Psoas muscle (tissue), 7 donors: ENCODE measurements at regions not wholly inside any gene's neighbourhood (a gene's known extent, or its start where the extent isn't known, plus 50 kb on each side); places are given as distances from the start of the nearest gene placed in this dataset.

Experiments used
- ATAC-seq, 4 donors: fragments of 200-7000 bp; cut with Tn5 transposase; one replicate each; pipeline ENCODE4 v1.9.1; 2020; ENCODE audit warnings: moderate library complexity in 3 of 4, mild to moderate bottlenecking in 2 of 4
- DNase-seq, 2 donors: peaks; one replicate each; pipeline ENCODE4 v3.0.0-alpha.2; 2020
- H3K27ac ChIP-seq: fragments of 200-600 bp; one replicate; pipeline ENCODE4 v1.8.0; 2022
- H3K27me3 ChIP-seq, 3 donors: fragments of 200-600 bp in 1 of 3; one replicate each; pipeline versions ENCODE4 v1.6.1 to v1.8.0; 2013 to 2022; ENCODE audit warnings: low read length in 2 of 3, mild to moderate bottlenecking in 2 of 3, moderate library complexity in 1 of 3; ENCODE audit not compliant: insufficient read depth in 3 of 3
- H3K36me3 ChIP-seq, 2 donors: fragments of 200-600 bp in 1 of 2; one replicate each; pipeline versions ENCODE4 v1.6.1 to v1.8.0; 2013 to 2022; ENCODE audit warnings: low read depth in 1 of 2, mild to moderate bottlenecking in 1 of 2, moderate library complexity in 1 of 2; ENCODE audit not compliant: insufficient read depth in 1 of 2
- H3K4me1 ChIP-seq: fragments of 200-600 bp; one replicate; pipeline ENCODE4 v1.8.0; 2022
- H3K4me3 ChIP-seq: fragments of 200-600 bp; one replicate; pipeline ENCODE4 v1.8.0; 2022; ENCODE audit warnings: mild to moderate bottlenecking
- H3K9me3 ChIP-seq: fragments of 200-600 bp; one replicate; pipeline ENCODE4 v1.8.0; 2022
- CTCF ChIP-seq: fragments of 200-600 bp; IDR thresholded peaks from one replicate; pipeline ENCODE4 v1.8.0; 2022; ENCODE audit warnings: antibody characterized with exemption
- WGBS, 3 donors: extraction: QIAGEN DNeasy Blood & Tissue Kit; methylation state at CpG; one replicate each; pipeline versions ENCODE4 v1.1.6 to v1.1.7; 2013; 5-methylcytosine and 5-hydroxymethylcytosine counted together
- intact Hi-C, 2 donors: fragments of 100-400 bp; cut with DNase I; formaldehyde crosslinking; loops; one replicate each; pipeline versions ENCODE4 v1.11.0 to v1.14.2; 2022
- donor health status: healthy with polysubstance abuse.
- donor health status: DM: no; HTN: no; CAD: no; lungs with moderate emphysema.
- donor health status: Bipolar disorder and iron deficiency.
- donor health status: healthy.
- donor health status: DM: yes; HTN: yes; CAD: no.
- donor health status: DM: no; HTN: no; CAD: no.
- donor health status: DM: yes; HTN: yes; CAD: no.

DNA sequence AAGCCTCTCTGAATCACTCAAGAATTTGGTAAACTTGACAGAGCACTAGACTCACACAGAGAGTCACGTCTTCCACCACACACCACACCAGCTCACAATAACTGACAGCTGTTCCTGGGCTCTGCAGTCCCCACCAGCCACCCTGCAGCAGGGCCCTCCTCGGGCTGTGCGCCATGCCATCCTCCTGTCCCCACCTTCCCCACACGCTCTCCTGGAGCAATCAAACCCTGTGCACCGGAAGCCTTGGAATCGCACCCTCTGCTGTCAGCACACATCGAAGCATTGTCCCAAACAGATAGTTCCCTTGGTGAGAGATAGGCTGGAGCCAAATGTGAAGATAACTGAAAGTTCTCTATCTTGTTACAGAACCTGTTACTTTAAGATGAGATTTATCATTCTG, 191.0 kb downstream of the TBXT start:
- Histone ChIP-seq H3K4me3 (no peak overlapping the region), H3K27ac (no peak overlapping the region), H3K4me1 (no peaks in the 10 kb centered on the region), H3K27me3 (peaks cover 0 to 6% (median 0%) of the 10 kb centered on the region in 3 donors), H3K36me3 (no peaks in the 10 kb centered on the region), H3K9me3 (no peaks in the 10 kb centered on the region)
- no peak for DNase-seq
- 80 to 85% (median 81%) methylated on average over 7 of the region's 7 CpGs for WGBS, 3 donors
- intact Hi-C loops: no loop called here
- no peak for TF ChIP-seq CTCF
- ATAC-seq: no peak

DNA sequence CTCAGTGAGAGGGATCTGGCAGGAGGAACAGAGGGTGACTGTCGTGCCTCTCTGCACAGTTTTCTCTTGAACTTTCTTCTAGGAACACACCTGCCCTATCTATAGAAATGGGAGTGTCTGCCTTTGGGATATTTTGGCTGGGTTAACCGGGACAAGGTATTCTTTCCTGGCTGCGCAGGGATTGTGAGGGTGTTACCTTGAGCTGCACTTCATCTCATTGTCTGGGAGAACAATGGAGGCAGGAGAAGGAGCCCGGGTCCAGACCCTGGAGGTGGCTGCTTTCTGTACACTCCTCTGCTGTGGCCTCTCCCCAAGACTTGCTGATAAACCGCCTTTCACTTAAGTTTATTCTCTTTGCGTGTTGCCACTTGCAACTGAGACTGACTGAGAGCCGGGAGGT, 192.8 kb downstream of the TBXT start:
- H3K36me3 ChIP-seq: no peaks in the 10 kb centered on the region
- DNase-seq (no peak), ATAC-seq (no peak)
- WGBS, 3 donors: 86 to 88% (median 86%) methylated on average over 7 of the region's 7 CpGs
- H3K27ac ChIP-seq: no peak overlapping the region
- no peak overlapping the region for H3K4me3 ChIP-seq
- intact Hi-C loops: no loop called here
- no peaks in the 10 kb centered on the region for H3K4me1 ChIP-seq
- TF ChIP-seq CTCF: no peak
- H3K27me3 ChIP-seq: no peaks in the 10 kb centered on the region
- no peaks in the 10 kb centered on the region for H3K9me3 ChIP-seq

DNA sequence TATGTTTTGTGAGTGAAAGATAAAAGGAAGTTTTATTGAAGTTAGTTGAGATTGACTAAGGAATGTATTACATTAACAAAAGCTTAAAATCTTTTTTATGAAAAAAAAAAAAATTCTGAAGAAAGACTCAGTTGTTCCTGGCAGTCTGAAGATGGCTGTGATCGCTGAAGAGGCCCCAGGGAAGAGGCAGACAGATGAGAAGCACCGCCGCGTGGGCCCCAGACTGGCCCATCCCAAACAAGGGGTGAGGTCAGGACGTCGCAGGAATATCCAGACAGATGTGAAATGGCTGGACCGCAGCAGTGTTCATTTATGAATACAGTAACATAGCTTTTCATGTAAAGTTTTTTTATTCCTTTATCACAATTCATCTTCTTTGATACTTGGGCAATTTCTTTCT, 194.2 kb downstream of the TBXT start:
- no peaks in the 10 kb centered on the region for H3K9me3 ChIP-seq
- 66 to 75% (median 69%) methylated on average over 7 of the region's 7 CpGs for WGBS, 3 donors
- intact Hi-C loops: no loop called here
- TF ChIP-seq CTCF: no peak
- H3K27ac ChIP-seq: no peak overlapping the region
- no peaks in the 10 kb centered on the region for H3K36me3 ChIP-seq
- no peaks in the 10 kb centered on the region for H3K27me3 ChIP-seq
- ATAC-seq: no peak
- no peak overlapping the region for H3K4me3 ChIP-seq
- no peaks in the 10 kb centered on the region for H3K4me1 ChIP-seq
- DNase-seq: no peak

GRCh38 chr6:165972139-165972802, 195.4 kb downstream of the TBXT start:
- no peak overlapping the region for H3K27ac ChIP-seq
- ATAC-seq (no peak), DNase-seq (no peak)
- no peaks in the 10 kb centered on the region for H3K9me3 ChIP-seq
- 73 to 80% (median 75%) methylated on average over 12 of the region's 12 CpGs for WGBS, 3 donors
- no peak overlapping the region for H3K4me3 ChIP-seq
- no peaks in the 10 kb centered on the region for H3K4me1 ChIP-seq
- H3K27me3 ChIP-seq: no peaks in the 10 kb centered on the region
- no peaks in the 10 kb centered on the region for H3K36me3 ChIP-seq
- no peak for TF ChIP-seq CTCF
- intact Hi-C loops: no loop called here

GRCh38 chr6:165971202-165971601, 196.4 kb downstream of the TBXT start:
- H3K4me1 ChIP-seq: no peaks in the 10 kb centered on the region
- no peaks in the 10 kb centered on the region for H3K9me3 ChIP-seq
- 71 to 81% (median 74%) methylated on average over 4 of the region's 4 CpGs for WGBS, 3 donors
- no peaks in the 10 kb centered on the region for H3K36me3 ChIP-seq
- no peaks in the 10 kb centered on the region for H3K27me3 ChIP-seq
- DNase-seq (no peak), ATAC-seq (no peak)
- no peak overlapping the region for H3K27ac ChIP-seq
- H3K4me3 ChIP-seq: no peak overlapping the region
- intact Hi-C loops: no loop called here
- TF ChIP-seq CTCF: no peak
